ENCODE measurements at regions not wholly inside any gene's neighbourhood (a gene's known extent, or its start where the extent isn't known, plus 50 kb on each side); places are given as distances from the start of the nearest gene placed in this dataset.
A peak's percentile ranks its signal among the peaks of the same experiment; 100 is the strongest.
"Not testable (repeated sequence)": the region's sequence is repeated elsewhere in the genome, so short reads cannot be mapped to it uniquely, and the experiment has no call there.

DNA sequence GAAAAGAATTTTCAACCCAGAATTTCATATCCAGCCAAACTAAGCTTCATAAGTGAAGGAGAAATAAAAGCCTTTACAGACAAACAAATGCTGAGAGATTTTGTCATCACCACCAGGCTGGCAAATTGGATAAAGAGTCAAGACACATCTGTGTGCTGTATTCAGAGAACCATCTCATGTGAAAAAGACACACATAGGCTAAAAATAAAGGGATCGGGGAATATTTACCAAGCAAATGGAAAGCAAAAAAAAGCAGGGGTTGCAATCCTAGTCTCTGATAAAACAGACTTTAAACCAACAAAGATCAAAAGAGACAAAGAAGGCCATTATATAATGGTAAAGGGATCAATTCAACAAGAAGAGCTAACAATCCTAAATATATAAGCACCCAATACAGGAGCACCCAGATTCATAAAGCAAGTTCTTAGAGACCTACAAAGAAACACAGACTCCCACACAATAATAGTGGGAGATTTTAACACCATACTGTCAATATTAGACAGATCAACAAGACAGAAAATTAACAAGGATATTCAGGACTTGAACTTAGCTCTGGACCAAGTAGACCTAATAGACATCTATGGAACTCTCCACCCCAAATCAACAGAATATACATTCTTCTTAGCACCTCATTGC lies 55.9 kb upstream of the ACSM6 start:
- in situ Hi-C loops (cut with HindIII; ENCODE audit: low pct_ligation_motif_present, low pct_unique_long_range_greater_than_20kb, low sequenced_read_pairs); DNase-seq: not testable (repeated sequence)

GRCh38 chr10:95134490-95134889 lies 59.5 kb upstream of the ACSM6 start:
- DNase-seq = no peak
- in situ Hi-C loops (cut with HindIII; ENCODE audit: low pct_ligation_motif_present, low pct_unique_long_range_greater_than_20kb, low sequenced_read_pairs) = no loop called here

- DNase-seq = no peak
- in situ Hi-C loops (cut with HindIII; ENCODE audit: low pct_ligation_motif_present, low pct_unique_long_range_greater_than_20kb, low sequenced_read_pairs) = no loop called here
Measured at GRCh38 chr10:95133997-95134396, 60.0 kb upstream of the ACSM6 start.

- in situ Hi-C loops (cut with HindIII; ENCODE audit: low pct_ligation_motif_present, low pct_unique_long_range_greater_than_20kb, low sequenced_read_pairs) = no loop called here
Measured at GRCh38 chr10:95133016-95133752, 60.9 kb upstream of the ACSM6 start.

DNA sequence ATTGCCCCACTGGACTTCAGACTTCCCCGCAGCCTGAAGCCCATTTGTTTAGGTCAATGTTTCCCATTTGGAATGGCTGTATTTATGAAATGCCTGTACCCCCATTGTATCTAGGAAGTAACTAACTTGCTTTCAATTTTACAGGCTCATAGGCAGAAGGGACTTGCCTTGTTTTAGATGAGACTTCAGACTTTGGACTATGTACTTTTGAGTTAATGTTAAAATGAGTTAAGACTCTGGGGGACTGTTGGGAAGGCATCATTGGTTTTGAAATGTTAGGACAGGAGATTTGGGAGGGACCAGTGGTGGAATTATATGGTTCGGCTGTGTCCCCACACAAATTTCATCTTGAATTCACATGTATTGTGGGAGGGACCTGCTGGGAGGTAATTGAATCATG lies 61.1 kb upstream of the CYP2C8 start:
- DNase-seq; in situ Hi-C loops (cut with HindIII; ENCODE audit: low pct_ligation_motif_present, low pct_unique_long_range_greater_than_20kb, low sequenced_read_pairs): not testable (repeated sequence)

More at GRCh38 chr10:95133016-95133752, 60.9 kb upstream of the ACSM6 start:
- peak; percentile 84 for DNase-seq

- in situ Hi-C loops (cut with HindIII; ENCODE audit: low pct_ligation_motif_present, low pct_unique_long_range_greater_than_20kb, low sequenced_read_pairs) = no loop called here
- no peak for DNase-seq
Measured at GRCh38 chr10:95125582-95125981, 56.3 kb upstream of the CYP2C8 start.

GRCh38 chr10:95122736-95123135 lies 53.4 kb upstream of the CYP2C8 start:
- in situ Hi-C loops (cut with HindIII; ENCODE audit: low pct_ligation_motif_present, low pct_unique_long_range_greater_than_20kb, low sequenced_read_pairs) = no loop called here

DNA sequence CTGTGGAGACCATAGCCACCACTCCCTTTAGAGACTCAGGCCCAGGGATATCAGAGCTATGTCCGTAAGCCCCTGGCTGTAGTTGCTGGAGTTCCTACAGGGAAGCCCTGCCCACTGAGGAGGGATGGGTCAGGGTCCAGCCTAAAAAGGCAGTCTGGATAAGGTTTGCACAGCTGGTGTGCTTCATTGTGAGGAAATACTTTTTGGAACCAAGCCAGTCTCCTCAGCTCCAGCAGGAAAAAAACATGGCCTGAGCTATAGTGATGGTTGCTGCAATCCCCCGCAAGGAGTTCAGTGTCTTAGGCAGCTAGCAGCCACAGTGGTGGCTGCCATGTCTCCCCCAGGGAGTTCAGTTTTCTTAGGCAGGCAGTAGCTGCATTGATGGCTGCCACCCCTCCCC lies 52.6 kb upstream of the CYP2C8 start:
- in situ Hi-C loops (cut with HindIII; ENCODE audit: low pct_ligation_motif_present, low pct_unique_long_range_greater_than_20kb, low sequenced_read_pairs) = no loop called here
- no peak for DNase-seq

More at GRCh38 chr10:95122736-95123135, 53.4 kb upstream of the CYP2C8 start:
- no peak for DNase-seq
